ENCODE measurements at regions not wholly inside any gene's neighbourhood (a gene's known extent, or its start where the extent isn't known, plus 50 kb on each side); places are given as distances from the start of the nearest gene placed in this dataset.

- ATAC-seq (ENCODE audit: insufficient number of reproducible peaks, low FRiP score, low read depth) (no peak), DNase-seq (ENCODE audit: low spot score) (no peak)
- Histone ChIP-seq H3K4me1 (ENCODE audit: control insufficient read depth in 1 of 2, low read depth in 2 of 2) (peaks cover 8 to 22% of the 10 kb centered on the region in 2 donors), H3K27ac (no peak overlapping the region), H3K4me3 (no peak overlapping the region), H3K27me3 (replicated peaks; ENCODE audit: insufficient read depth) (no peaks in the 10 kb centered on the region), H3K36me3 (no peaks in the 10 kb centered on the region), H3K9me3 (no peaks in the 10 kb centered on the region)
- no peak for TF ChIP-seq CTCF (IDR thresholded peaks at IDR 0.05)
Observed at GRCh38 chr14:71237556-71237955, 330.3 kb downstream of the PCNX1 start.

- Histone ChIP-seq H3K9me3 (no peaks in the 10 kb centered on the region), H3K27ac (no peak overlapping the region), H3K36me3 (no peaks in the 10 kb centered on the region), H3K4me3 (no peak overlapping the region), H3K27me3 (replicated peaks; ENCODE audit: insufficient read depth) (no peaks in the 10 kb centered on the region), H3K4me1 (ENCODE audit: control insufficient read depth in 1 of 2, low read depth in 2 of 2) (peaks cover 19 to 35% of the 10 kb centered on the region in 2 donors)
- no peak for TF ChIP-seq CTCF (IDR thresholded peaks at IDR 0.05)
- ATAC-seq (ENCODE audit: insufficient number of reproducible peaks, low FRiP score, low read depth), result no peak
- DNase-seq (ENCODE audit: low spot score), result no peak
Observed at GRCh38 chr14:71238835-71239234, 331.6 kb downstream of the PCNX1 start.

- Histone ChIP-seq H3K9me3 (no peaks in the 10 kb centered on the region), H3K27ac (no peak overlapping the region), H3K4me3 (no peak overlapping the region), H3K36me3 (no peaks in the 10 kb centered on the region), H3K4me1 (ENCODE audit: control insufficient read depth in 1 of 2, low read depth in 2 of 2) (peaks cover 23 to 45% of the 10 kb centered on the region in 2 donors), H3K27me3 (replicated peaks; ENCODE audit: insufficient read depth) (no peaks in the 10 kb centered on the region)
- no peak for TF ChIP-seq CTCF (IDR thresholded peaks at IDR 0.05)
- ATAC-seq (ENCODE audit: insufficient number of reproducible peaks, low FRiP score, low read depth) (no peak), DNase-seq (ENCODE audit: low spot score) (no peak)
Observed at GRCh38 chr14:71240171-71240570, 332.9 kb downstream of the PCNX1 start.

GRCh38 chr14:71240866-71241520, 333.7 kb downstream of the PCNX1 start:
- TF ChIP-seq CTCF (IDR thresholded peaks at IDR 0.05), result no peak
- Histone ChIP-seq H3K9me3 (no peaks in the 10 kb centered on the region), H3K4me3 (no peak overlapping the region), H3K4me1 (ENCODE audit: control insufficient read depth in 1 of 2, low read depth in 2 of 2) (peaks cover 23 to 40% of the 10 kb centered on the region in 2 donors), H3K27me3 (replicated peaks; ENCODE audit: insufficient read depth) (no peaks in the 10 kb centered on the region), H3K27ac (no peak overlapping the region), H3K36me3 (no peaks in the 10 kb centered on the region)
- no peak for DNase-seq (ENCODE audit: low spot score)
- ATAC-seq (ENCODE audit: insufficient number of reproducible peaks, low FRiP score, low read depth), result no peak

- TF ChIP-seq CTCF (IDR thresholded peaks at IDR 0.05), result no peak
- Histone ChIP-seq H3K4me3 (no peak overlapping the region), H3K27me3 (replicated peaks; ENCODE audit: insufficient read depth) (no peaks in the 10 kb centered on the region), H3K36me3 (no peaks in the 10 kb centered on the region), H3K27ac (peak overlapping the region; percentile 53 to 64), H3K9me3 (no peaks in the 10 kb centered on the region), H3K4me1 (ENCODE audit: control insufficient read depth in 1 of 2, low read depth in 2 of 2) (peaks cover 23 to 34% of the 10 kb centered on the region in 2 donors)
- no peak for DNase-seq (ENCODE audit: low spot score)
- no peak for ATAC-seq (ENCODE audit: insufficient number of reproducible peaks, low FRiP score, low read depth)
Observed at GRCh38 chr14:71242237-71242748, 335.0 kb downstream of the PCNX1 start.
